ENCODE measurements at regions not wholly inside any gene's neighbourhood (a gene's known extent, or its start where the extent isn't known, plus 50 kb on each side); places are given as distances from the start of the nearest gene placed in this dataset.

GRCh38 chr19:29372921-29373797 is 152.6 kb upstream of the VSTM2B start:
- no peaks in the 10 kb centered on the region for H3K27me3 Mint-ChIP-seq
- no peak for DNase-seq

GRCh38 chr19:29375429-29376119 is 150.2 kb upstream of the VSTM2B start:
- POLR2A ChIA-PET, result no interaction called here
- Mint-ChIP-seq H3K4me1 (no peaks in the 10 kb centered on the region), H3K27ac (no peak overlapping the region), H3K9me3 (no peaks in the 10 kb centered on the region), H3K36me3 (ENCODE audit: low read depth) (no peaks in the 10 kb centered on the region), H3K27me3 (peaks cover 14% of the 10 kb centered on the region), H3K4me3 (no peak overlapping the region)
- no peak for DNase-seq
- CTCF ChIA-PET, result no interaction called here

More at GRCh38 chr19:29372921-29373797, 152.6 kb upstream of the VSTM2B start:
- Mint-ChIP-seq H3K9me3 (no peaks in the 10 kb centered on the region), H3K27ac (no peak overlapping the region), H3K4me3 (no peak overlapping the region), H3K36me3 (ENCODE audit: low read depth) (no peaks in the 10 kb centered on the region), H3K4me1 (no peaks in the 10 kb centered on the region)
- POLR2A ChIA-PET, result no interaction called here
- CTCF ChIA-PET, result no interaction called here

GRCh38 chr19:29376855-29377354 is 148.9 kb upstream of the VSTM2B start:
- no peak for DNase-seq
- no peak overlapping the region for H3K4me3 Mint-ChIP-seq

GRCh38 chr19:29378126-29378525 is 147.7 kb upstream of the VSTM2B start:
- Mint-ChIP-seq H3K27ac (no peak overlapping the region), H3K27me3 (peaks cover 17% of the 10 kb centered on the region), H3K4me3 (no peak overlapping the region), H3K4me1 (no peaks in the 10 kb centered on the region), H3K9me3 (no peaks in the 10 kb centered on the region), H3K36me3 (ENCODE audit: low read depth) (no peaks in the 10 kb centered on the region)
- DNase-seq, result no peak
- ChIA-PET CTCF (no interaction called here), POLR2A (no interaction called here)

More at GRCh38 chr19:29376855-29377354, 148.9 kb upstream of the VSTM2B start:
- no peaks in the 10 kb centered on the region for H3K9me3 Mint-ChIP-seq
- no peaks in the 10 kb centered on the region for H3K36me3 Mint-ChIP-seq (ENCODE audit: low read depth)
- peaks cover 17% of the 10 kb centered on the region for H3K27me3 Mint-ChIP-seq
- H3K4me1 Mint-ChIP-seq, result no peaks in the 10 kb centered on the region
- H3K27ac Mint-ChIP-seq, result no peak overlapping the region
- POLR2A ChIA-PET, result no interaction called here
- CTCF ChIA-PET, result no interaction called here

- Mint-ChIP-seq H3K4me3 (no peak overlapping the region), H3K27ac (no peak overlapping the region), H3K9me3 (no peaks in the 10 kb centered on the region), H3K4me1 (no peaks in the 10 kb centered on the region), H3K27me3 (peaks cover 17% of the 10 kb centered on the region), H3K36me3 (ENCODE audit: low read depth) (no peaks in the 10 kb centered on the region)
- DNase-seq, result no peak
- ChIA-PET CTCF (interaction anchor here (0.5 kb wide), 1 partner anchor 48 kb away, joined by 3 read pairs; no protein-coding TSS in a partner anchor), POLR2A (no interaction called here)
Measured at GRCh38 chr19:29378543-29379080, 147.2 kb upstream of the VSTM2B start.

GRCh38 chr19:29379257-29380021 is 146.4 kb upstream of the VSTM2B start:
- Mint-ChIP-seq H3K27ac (no peak overlapping the region), H3K27me3 (peaks cover 17% of the 10 kb centered on the region), H3K9me3 (no peaks in the 10 kb centered on the region), H3K36me3 (ENCODE audit: low read depth) (no peaks in the 10 kb centered on the region), H3K4me1 (no peaks in the 10 kb centered on the region), H3K4me3 (no peak overlapping the region)
- POLR2A ChIA-PET, result no interaction called here
- no peak for DNase-seq
- CTCF ChIA-PET, result interaction anchor here (0.6 kb wide), 1 partner anchor 243 kb away, joined by 3 read pairs; no protein-coding TSS in a partner anchor

- Mint-ChIP-seq H3K4me3 (no peak overlapping the region), H3K27ac (no peak overlapping the region), H3K4me1 (no peaks in the 10 kb centered on the region), H3K27me3 (peaks cover 17% of the 10 kb centered on the region), H3K36me3 (ENCODE audit: low read depth) (no peaks in the 10 kb centered on the region), H3K9me3 (no peaks in the 10 kb centered on the region)
- CTCF ChIA-PET, result no interaction called here
- no peak for DNase-seq
- POLR2A ChIA-PET, result no interaction called here
Measured at GRCh38 chr19:29380581-29380980, 145.2 kb upstream of the VSTM2B start.

DNA sequence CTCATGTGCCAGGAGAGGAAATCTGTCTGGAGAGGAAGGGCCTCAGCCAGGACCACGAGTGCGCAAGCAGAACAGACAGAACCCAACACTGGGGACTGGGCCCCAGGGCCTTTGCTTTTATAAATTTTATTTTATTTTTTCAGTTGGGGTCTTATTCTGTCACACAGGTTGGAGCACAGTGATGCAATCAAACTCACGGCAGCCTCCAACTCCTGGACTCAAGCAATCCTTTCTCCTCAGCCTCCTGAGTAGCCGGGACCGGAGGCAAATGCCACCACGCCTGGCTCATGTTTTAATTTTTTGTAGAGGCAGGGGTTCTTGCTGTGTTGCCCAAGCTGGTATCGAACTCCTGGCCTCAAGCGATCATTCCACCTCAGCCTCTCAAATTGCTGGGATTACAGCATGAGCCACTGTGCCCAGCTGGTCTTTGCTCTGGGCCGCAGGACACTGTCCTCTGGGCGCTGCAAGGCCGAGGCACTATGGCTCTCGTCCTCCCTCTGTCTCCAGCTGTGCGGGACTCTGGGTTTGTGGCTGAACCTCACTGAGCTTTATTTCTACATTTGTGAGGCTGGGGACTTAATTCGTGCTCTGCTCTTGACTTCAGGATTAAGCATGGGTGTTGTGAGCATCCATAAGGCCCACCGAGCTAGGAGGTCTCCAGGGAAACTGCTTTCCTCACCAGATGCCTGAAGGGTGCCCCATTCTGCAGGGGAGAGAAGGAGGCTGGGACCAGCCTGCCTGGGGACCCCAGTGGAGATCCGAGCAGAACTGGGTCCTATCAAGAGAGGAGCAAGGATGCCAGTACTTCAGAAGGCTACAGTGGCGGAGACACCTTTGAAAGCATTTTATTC is 144.2 kb upstream of the VSTM2B start:
- Mint-ChIP-seq H3K4me1 (no peaks in the 10 kb centered on the region), H3K27me3 (peaks cover 17% of the 10 kb centered on the region), H3K36me3 (ENCODE audit: low read depth) (no peaks in the 10 kb centered on the region), H3K27ac (no peak overlapping the region), H3K4me3 (no peak overlapping the region), H3K9me3 (no peaks in the 10 kb centered on the region)
- ChIA-PET CTCF (no interaction called here), POLR2A (no interaction called here)
- DNase-seq, result no peak

DNA sequence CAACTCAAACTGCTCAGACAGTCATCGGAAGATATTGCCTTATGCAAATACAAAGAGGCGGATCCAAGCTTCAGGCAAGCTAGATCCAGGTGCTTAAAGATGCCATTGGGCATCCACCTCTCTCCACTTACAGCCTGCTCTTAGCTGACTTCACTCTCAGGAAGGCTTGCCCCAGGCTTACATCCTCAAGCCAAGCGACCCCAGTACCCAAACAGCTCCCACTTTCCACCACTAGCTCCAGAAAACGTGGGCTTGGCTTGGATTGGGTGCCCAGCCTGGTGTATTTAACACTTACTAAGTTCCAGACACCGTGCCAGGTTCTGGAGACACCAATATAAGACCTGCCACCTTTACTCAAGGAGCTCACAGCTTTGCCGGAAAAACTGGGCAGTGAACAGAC is 142.1 kb upstream of the VSTM2B start:
- no peaks in the 10 kb centered on the region for H3K36me3 Mint-ChIP-seq (ENCODE audit: low read depth)
- no peak for DNase-seq
- no peak overlapping the region for H3K27ac Mint-ChIP-seq
- POLR2A ChIA-PET, result no interaction called here
- CTCF ChIA-PET, result no interaction called here
- peaks cover 17% of the 10 kb centered on the region for H3K27me3 Mint-ChIP-seq
- H3K4me3 Mint-ChIP-seq, result no peak overlapping the region
- H3K4me1 Mint-ChIP-seq, result no peaks in the 10 kb centered on the region
- no peaks in the 10 kb centered on the region for H3K9me3 Mint-ChIP-seq

- Mint-ChIP-seq H3K4me1 (no peaks in the 10 kb centered on the region), H3K9me3 (no peaks in the 10 kb centered on the region), H3K27ac (no peak overlapping the region), H3K4me3 (no peak overlapping the region), H3K27me3 (peaks cover 11% of the 10 kb centered on the region), H3K36me3 (ENCODE audit: low read depth) (no peaks in the 10 kb centered on the region)
- ChIA-PET CTCF (no interaction called here), POLR2A (no interaction called here)
- DNase-seq, result no peak
Measured at GRCh38 chr19:29384656-29385055, 141.1 kb upstream of the VSTM2B start.

DNA sequence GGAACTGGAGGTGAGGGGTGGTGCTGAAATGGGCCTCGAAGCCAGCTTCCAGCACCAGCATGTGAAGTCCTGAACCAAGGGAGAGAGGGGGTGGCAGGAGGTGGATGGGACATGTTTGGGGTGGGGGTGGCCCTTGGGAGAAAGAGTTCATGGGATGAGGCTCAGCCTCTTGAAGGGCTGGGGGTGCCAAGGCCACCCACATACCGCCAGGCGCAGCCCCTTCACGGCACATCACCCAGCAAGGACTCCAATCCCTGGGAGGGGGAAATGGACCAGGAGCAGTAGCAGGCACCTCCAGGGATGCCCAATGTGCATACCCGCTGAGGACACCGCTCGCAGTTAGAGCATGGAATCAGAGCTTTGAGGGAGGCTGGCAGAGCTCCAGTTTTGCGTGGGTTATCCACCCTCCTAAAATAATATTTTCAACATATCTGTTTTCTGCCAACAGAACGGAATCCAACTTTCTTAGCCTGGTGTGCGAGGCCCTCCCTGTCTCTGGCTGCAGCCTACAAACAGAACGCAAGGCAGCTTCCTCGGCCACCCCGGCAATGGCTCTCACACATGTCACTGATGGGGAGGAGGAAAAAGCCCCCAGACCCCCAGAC is 140.5 kb upstream of the VSTM2B start:
- H3K9me3 Mint-ChIP-seq, result no peaks in the 10 kb centered on the region
- no peaks in the 10 kb centered on the region for H3K4me1 Mint-ChIP-seq
- DNase-seq, result no peak
- ChIA-PET CTCF (no interaction called here), POLR2A (no interaction called here)
- no peak overlapping the region for H3K4me3 Mint-ChIP-seq
- no peaks in the 10 kb centered on the region for H3K36me3 Mint-ChIP-seq (ENCODE audit: low read depth)
- peaks cover 4% of the 10 kb centered on the region for H3K27me3 Mint-ChIP-seq
- no peak overlapping the region for H3K27ac Mint-ChIP-seq

GRCh38 chr19:29386970-29387369 is 138.8 kb upstream of the VSTM2B start:
- Mint-ChIP-seq H3K9me3 (no peaks in the 10 kb centered on the region), H3K27ac (no peak overlapping the region), H3K4me3 (no peak overlapping the region), H3K4me1 (no peaks in the 10 kb centered on the region), H3K27me3 (no peaks in the 10 kb centered on the region), H3K36me3 (ENCODE audit: low read depth) (no peaks in the 10 kb centered on the region)
- ChIA-PET CTCF (no interaction called here), POLR2A (no interaction called here)
- DNase-seq, result no peak
